ENCODE measurements at regions not wholly inside any gene's neighbourhood (a gene's known extent, or its start where the extent isn't known, plus 50 kb on each side); places are given as distances from the start of the nearest gene placed in this dataset.
A peak's percentile ranks its signal among the peaks of the same experiment; 100 is the strongest.

DNA sequence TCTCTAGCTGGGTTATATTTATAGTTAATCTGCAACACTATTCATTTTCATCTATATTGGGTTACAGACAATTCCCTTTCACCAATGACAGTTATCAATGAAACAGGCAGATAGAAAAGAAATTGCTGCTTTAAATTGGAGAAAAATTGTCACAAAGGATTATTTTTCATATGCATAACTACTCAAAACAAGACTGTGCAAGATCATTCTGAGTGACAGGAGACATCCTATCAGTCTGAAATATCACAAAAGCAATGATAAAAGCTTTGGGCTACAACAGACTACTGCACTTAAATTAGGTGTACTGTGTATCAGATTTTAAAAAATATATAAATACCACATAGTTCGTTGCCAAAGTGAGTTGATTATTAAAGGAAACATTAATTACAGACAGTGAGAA, 722.6 kb downstream of the ARAP2 start:
- H3K27ac ChIP-seq = no peak overlapping the region
- no peaks in the 10 kb centered on the region for H3K9me3 ChIP-seq
- 32 to 58% methylated on average over 1 of the region's 1 CpG for WGBS, 2 donors
- no peak for ATAC-seq (ENCODE audit: low FRiP score in 2 of 2)
- H3K4me1 ChIP-seq = no peaks in the 10 kb centered on the region
- TF ChIP-seq EP300 (IDR thresholded peaks at IDR 0.05) (no peak), POLR2AphosphoS5 (IDR thresholded peaks at IDR 0.05) (no peak), POLR2A (IDR thresholded peaks at IDR 0.05) (no peak)
- TF ChIP-seq, protein P1, sequence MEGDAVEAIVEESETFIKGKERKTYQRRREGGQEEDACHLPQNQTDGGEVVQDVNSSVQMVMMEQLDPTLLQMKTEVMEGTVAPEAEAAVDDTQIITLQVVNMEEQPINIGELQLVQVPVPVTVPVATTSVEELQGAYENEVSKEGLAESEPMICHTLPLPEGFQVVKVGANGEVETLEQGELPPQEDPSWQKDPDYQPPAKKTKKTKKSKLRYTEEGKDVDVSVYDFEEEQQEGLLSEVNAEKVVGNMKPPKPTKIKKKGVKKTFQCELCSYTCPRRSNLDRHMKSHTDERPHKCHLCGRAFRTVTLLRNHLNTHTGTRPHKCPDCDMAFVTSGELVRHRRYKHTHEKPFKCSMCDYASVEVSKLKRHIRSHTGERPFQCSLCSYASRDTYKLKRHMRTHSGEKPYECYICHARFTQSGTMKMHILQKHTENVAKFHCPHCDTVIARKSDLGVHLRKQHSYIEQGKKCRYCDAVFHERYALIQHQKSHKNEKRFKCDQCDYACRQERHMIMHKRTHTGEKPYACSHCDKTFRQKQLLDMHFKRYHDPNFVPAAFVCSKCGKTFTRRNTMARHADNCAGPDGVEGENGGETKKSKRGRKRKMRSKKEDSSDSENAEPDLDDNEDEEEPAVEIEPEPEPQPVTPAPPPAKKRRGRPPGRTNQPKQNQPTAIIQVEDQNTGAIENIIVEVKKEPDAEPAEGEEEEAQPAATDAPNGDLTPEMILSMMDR (IDR thresholded peaks at IDR 0.05) = no peak
- DNase-seq = no peak
- no peaks in the 10 kb centered on the region for H3K27me3 ChIP-seq
- H3K36me3 ChIP-seq = no peaks in the 10 kb centered on the region
- no peak overlapping the region for H3K4me3 ChIP-seq

DNA sequence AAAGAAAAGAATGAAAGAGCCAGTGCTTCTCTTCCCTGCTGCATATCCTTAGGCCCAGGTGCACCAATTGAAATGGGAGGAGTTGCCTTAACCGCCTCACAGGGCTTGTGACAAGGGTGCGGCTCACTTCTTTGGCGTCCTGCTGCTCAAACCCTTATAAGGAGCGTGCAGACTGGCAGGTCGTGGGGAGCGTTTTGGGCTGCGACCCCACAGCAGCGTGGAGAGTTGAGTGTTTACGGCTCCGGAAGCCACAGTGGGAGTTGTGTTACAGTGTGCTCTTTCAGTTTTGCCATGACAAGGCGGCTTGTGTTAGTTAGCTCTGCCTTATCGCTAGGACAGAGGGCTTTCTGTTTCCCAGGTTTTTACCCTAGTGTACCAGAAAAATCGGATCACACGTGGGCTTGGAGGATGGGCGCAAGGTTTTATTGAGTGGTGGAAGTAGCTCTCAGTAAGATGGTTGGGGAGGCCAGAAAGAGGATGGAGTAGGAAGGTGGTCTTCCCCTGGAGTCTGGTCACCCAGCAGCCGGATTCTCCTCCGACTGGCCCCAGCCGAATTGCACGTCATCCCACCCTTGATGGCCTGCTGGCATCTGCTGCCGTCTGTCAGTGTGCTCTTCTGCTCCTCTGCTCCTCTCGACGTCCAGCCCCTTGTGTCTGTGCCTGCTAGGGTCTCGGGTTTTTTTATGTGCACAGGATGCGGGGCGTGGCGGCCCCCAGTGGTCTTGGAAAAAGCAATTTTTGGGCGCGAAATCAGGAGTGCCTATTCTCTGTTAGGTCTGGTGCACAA, 718.9 kb downstream of the ARAP2 start:
- DNase-seq = peak in 1 of 2 donors; percentile 23
- H3K27me3 ChIP-seq = no peaks in the 10 kb centered on the region
- TF ChIP-seq EP300 (IDR thresholded peaks at IDR 0.05) = no peak
- H3K4me3 ChIP-seq = no peak overlapping the region
- no peaks in the 10 kb centered on the region for H3K9me3 ChIP-seq
- H3K36me3 ChIP-seq = no peaks in the 10 kb centered on the region
- no peak for ATAC-seq (ENCODE audit: low FRiP score in 2 of 2)
- no peaks in the 10 kb centered on the region for H3K4me1 ChIP-seq
- no peak overlapping the region for H3K27ac ChIP-seq
- 81 to 84% methylated on average over 20 to 27 of the region's 28 CpGs for WGBS, 2 donors

DNA sequence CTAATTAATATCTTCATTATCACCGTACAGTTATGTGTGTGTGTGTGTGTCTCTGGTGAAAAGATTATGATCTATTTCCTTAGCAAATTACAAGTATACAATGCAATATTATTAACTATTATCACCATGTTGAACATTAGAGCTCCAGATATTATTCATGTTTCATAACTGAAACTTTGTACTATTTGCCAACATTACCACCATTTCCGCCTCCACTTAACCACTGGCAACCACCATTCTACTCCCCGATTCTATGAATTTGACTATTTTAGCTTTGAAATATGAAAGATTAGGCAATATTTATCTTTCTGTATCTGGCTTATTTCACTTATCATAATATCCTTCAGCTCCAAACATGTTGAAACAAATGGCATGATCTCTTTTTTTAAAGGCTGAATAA, 717.9 kb downstream of the ARAP2 start:
- H3K27ac ChIP-seq = no peak overlapping the region

DNA sequence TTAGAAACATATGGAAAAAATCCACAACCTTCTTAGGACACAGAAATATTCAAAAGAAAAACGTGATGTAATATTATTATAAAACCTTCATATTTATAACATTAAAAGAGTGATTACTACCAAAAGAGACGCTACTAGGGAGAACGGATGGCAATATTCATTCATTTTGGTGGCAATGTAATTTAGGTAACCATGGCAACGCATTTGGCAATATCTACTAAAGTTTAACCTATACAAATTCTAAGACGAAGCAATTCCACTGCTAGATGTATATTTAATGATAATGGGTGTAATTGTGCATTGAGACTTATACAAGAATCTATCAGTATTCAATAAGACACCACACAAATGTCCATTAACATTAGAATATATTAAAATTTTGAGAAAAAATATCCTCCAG, 709.4 kb downstream of the ARAP2 start:
- Histone ChIP-seq H3K4me3 (no peak overlapping the region), H3K9me3 (no peaks in the 10 kb centered on the region), H3K4me1 (no peaks in the 10 kb centered on the region), H3K27ac (no peak overlapping the region), H3K27me3 (no peaks in the 10 kb centered on the region), H3K36me3 (no peaks in the 10 kb centered on the region)
- 76 to 80% methylated on average over 5 of the region's 5 CpGs for WGBS, 2 donors
- DNase-seq (no peak), ATAC-seq (ENCODE audit: low FRiP score in 2 of 2) (no peak)
- TF ChIP-seq POLR2AphosphoS5 (IDR thresholded peaks at IDR 0.05) (no peak), EP300 (IDR thresholded peaks at IDR 0.05) (no peak), POLR2A (IDR thresholded peaks at IDR 0.05) (no peak)
- TF ChIP-seq, protein P1 (IDR thresholded peaks at IDR 0.05) = no peak

More for the DNA sequence above, 717.9 kb downstream of the ARAP2 start:
- WGBS, 2 donors = 86 to 88% methylated on average over 3 of the region's 3 CpGs
- Histone ChIP-seq H3K36me3 (no peaks in the 10 kb centered on the region), H3K4me1 (no peaks in the 10 kb centered on the region), H3K4me3 (no peak overlapping the region), H3K9me3 (no peaks in the 10 kb centered on the region), H3K27me3 (no peaks in the 10 kb centered on the region)
- TF ChIP-seq EP300 (IDR thresholded peaks at IDR 0.05) (no peak), POLR2A (IDR thresholded peaks at IDR 0.05) (no peak), POLR2AphosphoS5 (IDR thresholded peaks at IDR 0.05) (no peak)
- TF ChIP-seq, protein P1 (IDR thresholded peaks at IDR 0.05) = no peak
- ATAC-seq (ENCODE audit: low FRiP score in 2 of 2) = no peak
- no peak for DNase-seq

DNA sequence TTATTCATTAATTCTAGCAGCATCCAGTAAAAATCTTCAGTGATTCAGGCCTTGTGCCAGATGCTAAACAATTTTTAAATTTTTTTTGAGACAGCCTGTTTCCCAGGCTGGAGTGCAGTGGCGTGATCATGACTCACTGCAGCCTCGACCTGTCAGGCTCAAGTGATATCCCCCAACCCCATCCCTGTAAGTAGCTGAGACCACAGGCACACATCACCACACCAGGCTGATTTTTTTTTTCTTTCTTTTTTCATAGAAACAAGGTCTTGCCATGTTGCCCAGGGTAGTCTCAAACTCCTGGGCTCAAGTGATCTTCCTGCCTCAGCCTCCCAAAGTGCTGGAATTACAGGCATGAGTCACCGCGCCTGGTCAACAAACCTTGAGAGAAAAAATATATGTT, 705.5 kb downstream of the ARAP2 start:
- H3K27me3 ChIP-seq = no peaks in the 10 kb centered on the region

More for the DNA sequence above, 705.5 kb downstream of the ARAP2 start:
- Histone ChIP-seq H3K4me3 (no peak overlapping the region), H3K27ac (no peak overlapping the region), H3K36me3 (no peaks in the 10 kb centered on the region), H3K9me3 (peaks cover 0 to 3% (median 0%) of the 10 kb centered on the region in 4 donors), H3K4me1 (no peaks in the 10 kb centered on the region)
- ATAC-seq (ENCODE audit: low FRiP score in 2 of 2) (no peak), DNase-seq (no peak)
- WGBS, 2 donors = 75 to 77% methylated on average over 4 of the region's 4 CpGs
- no peak for TF ChIP-seq EP300 (IDR thresholded peaks at IDR 0.05)
- no peak for TF ChIP-seq POLR2A (IDR thresholded peaks at IDR 0.05)
- no peak for TF ChIP-seq POLR2AphosphoS5 (IDR thresholded peaks at IDR 0.05)
- TF ChIP-seq, protein P1 (IDR thresholded peaks at IDR 0.05) = no peak
